IMR-90 (cell line): ENCODE measurements at regions not wholly inside any gene's neighbourhood (a gene's known extent, or its start where the extent isn't known, plus 50 kb on each side); places are given as distances from the start of the nearest gene placed in this dataset.

Source experiments
- ATAC-seq: fragments of 200-7000 bp; cut with Tn5 transposase; 2 replicates; pipeline ENCODE4 v1.9.1; 2020; ENCODE audit warnings: low read depth, mild to moderate bottlenecking, moderate library complexity
- BruUV-seq: library from RNA; stranded (reverse); fragments of 400-500 nt; replicated peaks from 2 replicates; lab custom pipeline; 2021; lab: Mats Ljungman, UMichigan
- CTCF ChIA-PET: fragments of 300-600 bp; formaldehyde crosslinking; extraction: SDS; loops from one replicate; lab custom pipeline; 2021; ENCODE audit warnings: antibody characterized with exemption; lab: Yijun Ruan, JAX
- POLR2A ChIA-PET: fragments of 300-600 bp; sonication (Branson Sonifier 250); formaldehyde crosslinking; loops from one replicate; lab custom pipeline; 2022; ENCODE audit warnings: antibody characterized with exemption; ENCODE audit not compliant: unreplicated experiment; lab: Charles Lee
- DNase-seq: peaks from one replicate; pipeline ENCODE4 v3.0.0; 2013
- H2AFZ ChIP-seq: replicated peaks from 2 replicates; pipeline ENCODE3; 2013; ENCODE audit warnings: low read length, mild to moderate bottlenecking; ENCODE audit not compliant: poor library complexity
- H2AK5ac ChIP-seq: 2 replicates; pipeline ENCODE4 v1.6.1; 2013; ENCODE audit warnings: low read depth, low read length, inconsistent platforms
- H2AK9ac ChIP-seq: replicated peaks from 2 replicates; pipeline ENCODE3; 2013; ENCODE audit warnings: mild to moderate bottlenecking, low read depth, low read length, moderate library complexity; ENCODE audit not compliant: poor library complexity
- H2BK120ac ChIP-seq: 2 replicates; pipeline ENCODE4 v1.6.1; 2013; ENCODE audit warnings: low read depth, low read length, inconsistent platforms
- H2BK15ac ChIP-seq: 3 replicates; pipeline ENCODE4 v1.6.1; 2013; ENCODE audit warnings: low read depth, low read length, inconsistent platforms
- H2BK20ac ChIP-seq: 2 replicates; pipeline ENCODE4 v1.6.1; 2013; ENCODE audit warnings: low read depth, mild to moderate bottlenecking, inconsistent platforms, low read length, moderate library complexity
- H2BK5ac ChIP-seq: 2 replicates; pipeline ENCODE4 v1.6.1; 2013; ENCODE audit warnings: mild to moderate bottlenecking, low read depth, low read length, inconsistent platforms; ENCODE audit not compliant: poor library complexity, severe bottlenecking
- H3K14ac ChIP-seq: replicated peaks from 2 replicates; pipeline ENCODE4 v1.6.1; 2013; ENCODE audit warnings: low read depth, low read length, inconsistent platforms
- H3K18ac ChIP-seq: 2 replicates; pipeline ENCODE4 v1.6.1; 2013; ENCODE audit warnings: low read depth, low read length, control low read depth
- H3K23ac ChIP-seq: 2 replicates; pipeline ENCODE4 v1.6.1; 2013; ENCODE audit warnings: low read depth, low read length, inconsistent platforms
- H3K27ac ChIP-seq: 2 replicates; pipeline ENCODE4 v1.5.1; 2013; ENCODE audit warnings: mild to moderate bottlenecking, control low read depth, low read length; ENCODE audit not compliant: insufficient read depth
- H3K27me3 ChIP-seq: 2 replicates; pipeline ENCODE4 v1.6.1; 2013; ENCODE audit warnings: low read length; ENCODE audit not compliant: control insufficient read depth, insufficient read depth
- H3K36me3 ChIP-seq: 2 replicates; pipeline ENCODE4 v1.6.1; 2013; ENCODE audit warnings: low read length, mixed read lengths; ENCODE audit not compliant: control insufficient read depth, insufficient read depth
- H3K4ac ChIP-seq: 2 replicates; pipeline ENCODE4 v1.6.1; 2013; ENCODE audit warnings: low read depth, low read length, inconsistent platforms
- H3K4me1 ChIP-seq: 2 replicates; pipeline ENCODE4 v1.6.1; 2013; ENCODE audit warnings: low read length, mixed read lengths; ENCODE audit not compliant: control insufficient read depth, insufficient read depth
- H3K4me2 ChIP-seq: 2 replicates; pipeline ENCODE4 v1.6.1; 2013; ENCODE audit warnings: low read depth, mild to moderate bottlenecking, control low read depth, low read length, moderate library complexity
- H3K4me3 ChIP-seq: 2 replicates; pipeline ENCODE4 v1.5.1; 2013; ENCODE audit warnings: low read depth, mild to moderate bottlenecking, control low read depth, low read length, moderate library complexity; ENCODE audit not compliant: insufficient read depth
- H3K56ac ChIP-seq: 2 replicates; pipeline ENCODE4 v1.6.1; 2013; ENCODE audit warnings: low read length, inconsistent platforms; ENCODE audit not compliant: insufficient read depth; ENCODE audit errors: extremely low read depth
- H3K79me1 ChIP-seq, 2 experiments: 2 replicates each; pipeline ENCODE4 v1.6.1; 2013; ENCODE audit warnings: low read length in 2 of 2, inconsistent platforms in 1 of 2, low read depth in 1 of 2
- H3K9ac ChIP-seq: 2 replicates; pipeline ENCODE4 v1.6.1; 2013; ENCODE audit warnings: low read depth, low read length, control low read depth
- H3K9me1 ChIP-seq: 2 replicates; pipeline ENCODE4 v1.6.1; 2013; ENCODE audit warnings: low read length, inconsistent platforms; ENCODE audit not compliant: insufficient read depth
- H3K9me3 ChIP-seq: 2 replicates; pipeline ENCODE4 v1.6.1; 2013; ENCODE audit warnings: low read length; ENCODE audit not compliant: control insufficient read depth, insufficient read depth
- H4K20me1 ChIP-seq: 2 replicates; pipeline ENCODE4 v1.6.1; 2013; ENCODE audit warnings: low read length, inconsistent platforms; ENCODE audit not compliant: insufficient read depth
- H4K5ac ChIP-seq: 2 replicates; pipeline ENCODE4 v1.6.1; 2013; ENCODE audit warnings: mild to moderate bottlenecking, low read depth, low read length, control low read depth
- H4K8ac ChIP-seq, 2 experiments: 2 replicates each; pipeline ENCODE4 v1.6.1; 2013; ENCODE audit warnings: low read depth in 2 of 2, low read length in 2 of 2, control low read depth in 1 of 2, inconsistent platforms in 1 of 2
- H4K91ac ChIP-seq: 2 replicates; pipeline ENCODE4 v1.6.1; 2013; ENCODE audit warnings: low read depth, low read length, inconsistent platforms; ENCODE audit not compliant: insufficient read depth
- dilution Hi-C: fragments of 300-500 bp; cut with HindIII; formaldehyde crosslinking; loops from one replicate; pipeline ENCODE4 v1.14.3; 2018; ENCODE audit warnings: low sequenced_read_pairs; ENCODE audit not compliant: unreplicated experiment
- in situ Hi-C: fragments of 300-500 bp; cut with MboI; formaldehyde crosslinking; loops from 3 replicates; pipeline ENCODE4 v1.14.3; 2019; ENCODE audit warnings: low sequenced_read_pairs, inconsistent platforms, mixed read lengths
- intact Hi-C: fragments of 100-400 bp; cut with micrococcal nuclease; formaldehyde crosslinking; loops from 2 replicates; pipeline ENCODE4 v1.10.0; 2022
- TF ChIP-seq, protein P1 (sequence below): fragments of 150-350 bp; IDR thresholded peaks from 2 replicates; pipeline ENCODE4 v1.6.1; 2016; ENCODE audit warnings: low read depth, mild to moderate bottlenecking, low read length, moderate library complexity, borderline replicate concordance

DNA sequence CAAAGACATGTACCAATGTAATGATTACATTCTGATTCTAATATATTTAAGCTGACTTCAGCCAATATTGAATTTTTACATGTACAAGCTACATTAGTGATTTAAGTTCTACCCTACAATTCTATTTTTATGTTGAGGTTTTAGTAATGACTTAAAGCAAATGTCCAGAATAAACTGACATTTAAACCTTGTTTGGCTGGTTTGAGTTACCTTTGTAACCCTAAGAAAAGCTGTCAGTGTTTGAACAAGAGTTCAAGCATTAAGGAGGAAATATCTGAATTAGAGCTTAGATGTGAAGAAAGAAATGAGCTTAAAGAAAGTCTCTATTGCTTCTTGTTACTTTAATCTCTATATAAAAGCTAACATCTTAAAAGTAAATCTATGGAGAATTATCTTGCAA is 710.6 kb upstream of the EPHA7 start:
- no peak overlapping the region for H3K14ac ChIP-seq
- no peak overlapping the region for H4K5ac ChIP-seq
- POLR2A ChIA-PET, result no interaction called here
- H3K23ac ChIP-seq, result no peak overlapping the region
- H3K4me2 ChIP-seq, result no peak overlapping the region
- H4K91ac ChIP-seq, result no peak overlapping the region
- H3K56ac ChIP-seq, result no peak overlapping the region
- no peak overlapping the region for H2AFZ ChIP-seq
- H2BK20ac ChIP-seq, result no peak overlapping the region
- BruUV-seq, result no TSS peak
- no peak overlapping the region for H4K8ac ChIP-seq
- no peak overlapping the region for H2BK120ac ChIP-seq
- no peaks in the 10 kb centered on the region for H4K20me1 ChIP-seq
- H3K27ac ChIP-seq, result no peak overlapping the region
- no peak overlapping the region for H2BK5ac ChIP-seq
- H3K4ac ChIP-seq, result no peak overlapping the region
- H3K18ac ChIP-seq, result no peak overlapping the region
- dilution Hi-C loops (no loop called here), intact Hi-C loops (no loop called here), in situ Hi-C loops (no loop called here)
- ATAC-seq (no peak), DNase-seq (no peak)
- TF ChIP-seq, protein P1, sequence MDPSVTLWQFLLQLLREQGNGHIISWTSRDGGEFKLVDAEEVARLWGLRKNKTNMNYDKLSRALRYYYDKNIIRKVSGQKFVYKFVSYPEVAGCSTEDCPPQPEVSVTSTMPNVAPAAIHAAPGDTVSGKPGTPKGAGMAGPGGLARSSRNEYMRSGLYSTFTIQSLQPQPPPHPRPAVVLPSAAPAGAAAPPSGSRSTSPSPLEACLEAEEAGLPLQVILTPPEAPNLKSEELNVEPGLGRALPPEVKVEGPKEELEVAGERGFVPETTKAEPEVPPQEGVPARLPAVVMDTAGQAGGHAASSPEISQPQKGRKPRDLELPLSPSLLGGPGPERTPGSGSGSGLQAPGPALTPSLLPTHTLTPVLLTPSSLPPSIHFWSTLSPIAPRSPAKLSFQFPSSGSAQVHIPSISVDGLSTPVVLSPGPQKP, result no peak
- CTCF ChIA-PET, result no interaction called here
- H3K9me1 ChIP-seq, result no peaks in the 10 kb centered on the region
- H3K27me3 ChIP-seq, result no peaks in the 10 kb centered on the region
- H3K9me3 ChIP-seq, result peaks cover 2% of the 10 kb centered on the region; the same call in 1 of the 2 replicates
- H2BK15ac ChIP-seq, result no peak overlapping the region
- no peak overlapping the region for H3K9ac ChIP-seq
- H3K36me3 ChIP-seq, result no peaks in the 10 kb centered on the region
- H2AK9ac ChIP-seq, result no peak overlapping the region
- no peaks in the 10 kb centered on the region for H3K4me1 ChIP-seq
- H3K79me1 ChIP-seq, result no peaks in the 10 kb centered on the region
- no peak overlapping the region for H2AK5ac ChIP-seq
- no peak overlapping the region for H3K4me3 ChIP-seq
